IMR-90 (cell line): ENCODE measurements at regions not wholly inside any gene's neighbourhood (a gene's known extent, or its start where the extent isn't known, plus 50 kb on each side); places are given as distances from the start of the nearest gene placed in this dataset.

Experiments used
- ATAC-seq: fragments of 200-7000 bp; cut with Tn5 transposase; 2 replicates; pipeline ENCODE4 v1.9.1; 2020; ENCODE audit warnings: low read depth, mild to moderate bottlenecking, moderate library complexity
- BruUV-seq: library from RNA; stranded (reverse); fragments of 400-500 nt; replicated peaks from 2 replicates; lab custom pipeline; 2021; lab: Mats Ljungman, UMichigan
- CTCF ChIA-PET: fragments of 300-600 bp; formaldehyde crosslinking; extraction: SDS; loops from one replicate; lab custom pipeline; 2021; ENCODE audit warnings: antibody characterized with exemption; lab: Yijun Ruan, JAX
- POLR2A ChIA-PET: fragments of 300-600 bp; sonication (Branson Sonifier 250); formaldehyde crosslinking; loops from one replicate; lab custom pipeline; 2022; ENCODE audit warnings: antibody characterized with exemption; ENCODE audit not compliant: unreplicated experiment; lab: Charles Lee
- DNase-seq: peaks from one replicate; pipeline ENCODE4 v3.0.0; 2013
- H2AFZ ChIP-seq: replicated peaks from 2 replicates; pipeline ENCODE3; 2013; ENCODE audit warnings: low read length, mild to moderate bottlenecking; ENCODE audit not compliant: poor library complexity
- H2AK5ac ChIP-seq: 2 replicates; pipeline ENCODE4 v1.6.1; 2013; ENCODE audit warnings: low read depth, low read length, inconsistent platforms
- H2AK9ac ChIP-seq: replicated peaks from 2 replicates; pipeline ENCODE3; 2013; ENCODE audit warnings: mild to moderate bottlenecking, low read depth, low read length, moderate library complexity; ENCODE audit not compliant: poor library complexity
- H2BK120ac ChIP-seq: 2 replicates; pipeline ENCODE4 v1.6.1; 2013; ENCODE audit warnings: low read depth, low read length, inconsistent platforms
- H2BK15ac ChIP-seq: 3 replicates; pipeline ENCODE4 v1.6.1; 2013; ENCODE audit warnings: low read depth, low read length, inconsistent platforms
- H2BK20ac ChIP-seq: 2 replicates; pipeline ENCODE4 v1.6.1; 2013; ENCODE audit warnings: low read depth, mild to moderate bottlenecking, inconsistent platforms, low read length, moderate library complexity
- H2BK5ac ChIP-seq: 2 replicates; pipeline ENCODE4 v1.6.1; 2013; ENCODE audit warnings: mild to moderate bottlenecking, low read depth, low read length, inconsistent platforms; ENCODE audit not compliant: poor library complexity, severe bottlenecking
- H3K14ac ChIP-seq: replicated peaks from 2 replicates; pipeline ENCODE4 v1.6.1; 2013; ENCODE audit warnings: low read depth, low read length, inconsistent platforms
- H3K18ac ChIP-seq: 2 replicates; pipeline ENCODE4 v1.6.1; 2013; ENCODE audit warnings: low read depth, low read length, control low read depth
- H3K23ac ChIP-seq: 2 replicates; pipeline ENCODE4 v1.6.1; 2013; ENCODE audit warnings: low read depth, low read length, inconsistent platforms
- H3K27ac ChIP-seq: 2 replicates; pipeline ENCODE4 v1.5.1; 2013; ENCODE audit warnings: mild to moderate bottlenecking, control low read depth, low read length; ENCODE audit not compliant: insufficient read depth
- H3K27me3 ChIP-seq: 2 replicates; pipeline ENCODE4 v1.6.1; 2013; ENCODE audit warnings: low read length; ENCODE audit not compliant: control insufficient read depth, insufficient read depth
- H3K36me3 ChIP-seq: 2 replicates; pipeline ENCODE4 v1.6.1; 2013; ENCODE audit warnings: low read length, mixed read lengths; ENCODE audit not compliant: control insufficient read depth, insufficient read depth
- H3K4ac ChIP-seq: 2 replicates; pipeline ENCODE4 v1.6.1; 2013; ENCODE audit warnings: low read depth, low read length, inconsistent platforms
- H3K4me1 ChIP-seq: 2 replicates; pipeline ENCODE4 v1.6.1; 2013; ENCODE audit warnings: low read length, mixed read lengths; ENCODE audit not compliant: control insufficient read depth, insufficient read depth
- H3K4me2 ChIP-seq: 2 replicates; pipeline ENCODE4 v1.6.1; 2013; ENCODE audit warnings: low read depth, mild to moderate bottlenecking, control low read depth, low read length, moderate library complexity
- H3K4me3 ChIP-seq: 2 replicates; pipeline ENCODE4 v1.5.1; 2013; ENCODE audit warnings: low read depth, mild to moderate bottlenecking, control low read depth, low read length, moderate library complexity; ENCODE audit not compliant: insufficient read depth
- H3K56ac ChIP-seq: 2 replicates; pipeline ENCODE4 v1.6.1; 2013; ENCODE audit warnings: low read length, inconsistent platforms; ENCODE audit not compliant: insufficient read depth; ENCODE audit errors: extremely low read depth
- H3K79me1 ChIP-seq, 2 experiments: 2 replicates each; pipeline ENCODE4 v1.6.1; 2013; ENCODE audit warnings: low read length in 2 of 2, inconsistent platforms in 1 of 2, low read depth in 1 of 2
- H3K9ac ChIP-seq: 2 replicates; pipeline ENCODE4 v1.6.1; 2013; ENCODE audit warnings: low read depth, low read length, control low read depth
- H3K9me1 ChIP-seq: 2 replicates; pipeline ENCODE4 v1.6.1; 2013; ENCODE audit warnings: low read length, inconsistent platforms; ENCODE audit not compliant: insufficient read depth
- H3K9me3 ChIP-seq: 2 replicates; pipeline ENCODE4 v1.6.1; 2013; ENCODE audit warnings: low read length; ENCODE audit not compliant: control insufficient read depth, insufficient read depth
- H4K20me1 ChIP-seq: 2 replicates; pipeline ENCODE4 v1.6.1; 2013; ENCODE audit warnings: low read length, inconsistent platforms; ENCODE audit not compliant: insufficient read depth
- H4K5ac ChIP-seq: 2 replicates; pipeline ENCODE4 v1.6.1; 2013; ENCODE audit warnings: mild to moderate bottlenecking, low read depth, low read length, control low read depth
- H4K8ac ChIP-seq, 2 experiments: 2 replicates each; pipeline ENCODE4 v1.6.1; 2013; ENCODE audit warnings: low read depth in 2 of 2, low read length in 2 of 2, control low read depth in 1 of 2, inconsistent platforms in 1 of 2
- H4K91ac ChIP-seq: 2 replicates; pipeline ENCODE4 v1.6.1; 2013; ENCODE audit warnings: low read depth, low read length, inconsistent platforms; ENCODE audit not compliant: insufficient read depth
- CHD1 ChIP-seq: IDR thresholded peaks from 2 replicates; pipeline ENCODE4 v1.6.1; 2012; ENCODE audit warnings: low read depth, low read length, improper control_type of control experiment
- ELK1 ChIP-seq: fragments of 150-350 bp; IDR thresholded peaks from 2 replicates; pipeline ENCODE4 v1.6.1; 2016; ENCODE audit warnings: low read depth, mild to moderate bottlenecking, low read length, moderate library complexity, borderline replicate concordance
- MAZ ChIP-seq: IDR thresholded peaks from 2 replicates; pipeline ENCODE4 v1.6.1; 2012; ENCODE audit warnings: low read depth, mild to moderate bottlenecking, low read length, improper control_type of control experiment, moderate library complexity, borderline replicate concordance
- NFE2L2 ChIP-seq: fragments of 150-350 bp; IDR thresholded peaks from 2 replicates; pipeline ENCODE4 v1.6.1; 2016; ENCODE audit warnings: low read depth, mild to moderate bottlenecking, low read length
- RCOR1 ChIP-seq: IDR thresholded peaks from 2 replicates; pipeline ENCODE4 v1.6.1; 2012; ENCODE audit warnings: mild to moderate bottlenecking, low read length, improper control_type of control experiment; ENCODE audit not compliant: insufficient replicate concordance
- RFX5 ChIP-seq: IDR thresholded peaks from 2 replicates; pipeline ENCODE4 v1.8.0; 2012; ENCODE audit warnings: low read depth, mild to moderate bottlenecking, low read length, moderate library complexity
- WGBS, 2 experiments: methylation state at CpG; one replicate each; pipeline versions ENCODE4 v1.1.5 to v1.1.7; 2013; ENCODE audit warnings: missing lambda C conversion rate in 2 of 2; ENCODE audit not compliant: insufficient read length in 1 of 2; ENCODE audit errors: extremely low coverage in 2 of 2; 5-methylcytosine and 5-hydroxymethylcytosine counted together
- dilution Hi-C: fragments of 300-500 bp; cut with HindIII; formaldehyde crosslinking; loops from one replicate; pipeline ENCODE4 v1.14.3; 2018; ENCODE audit warnings: low sequenced_read_pairs; ENCODE audit not compliant: unreplicated experiment
- in situ Hi-C: fragments of 300-500 bp; cut with MboI; formaldehyde crosslinking; loops from 3 replicates; pipeline ENCODE4 v1.14.3; 2019; ENCODE audit warnings: low sequenced_read_pairs, inconsistent platforms, mixed read lengths
- intact Hi-C: fragments of 100-400 bp; cut with micrococcal nuclease; formaldehyde crosslinking; loops from 2 replicates; pipeline ENCODE4 v1.10.0; 2022

- no peak overlapping the region for H3K23ac ChIP-seq
- intact Hi-C loops (no loop called here), in situ Hi-C loops (no loop called here), dilution Hi-C loops (no loop called here)
- no TSS peak for BruUV-seq
- no peak overlapping the region for H2BK5ac ChIP-seq
- H3K14ac ChIP-seq = no peak overlapping the region
- no peak overlapping the region for H2BK20ac ChIP-seq
- no peak overlapping the region for H3K56ac ChIP-seq
- WGBS, 2 experiments = no CpG with 5 or more reads among the region's 3 CpGs
- no peaks in the 10 kb centered on the region for H4K20me1 ChIP-seq
- H3K4me3 ChIP-seq = no peak overlapping the region
- H3K4me1 ChIP-seq = no peaks in the 10 kb centered on the region
- H3K4ac ChIP-seq = no peak overlapping the region
- H2BK120ac ChIP-seq = no peak overlapping the region
- no peak overlapping the region for H4K5ac ChIP-seq
- ATAC-seq (no peak), DNase-seq (no peak)
- peaks cover 9% of the 10 kb centered on the region for H3K27me3 ChIP-seq
- ChIA-PET POLR2A (no interaction called here), CTCF (no interaction called here)
- H3K9me3 ChIP-seq = no peaks in the 10 kb centered on the region
- H4K8ac ChIP-seq = no peak overlapping the region
- H3K79me1 ChIP-seq = no peaks in the 10 kb centered on the region
- H3K9me1 ChIP-seq = no peaks in the 10 kb centered on the region
- no peak overlapping the region for H3K9ac ChIP-seq
- no peak overlapping the region for H2AK5ac ChIP-seq
- no peak overlapping the region for H3K27ac ChIP-seq
- no peak overlapping the region for H2AFZ ChIP-seq
- TF ChIP-seq RCOR1 (no peak), MAZ (no peak), CHD1 (no peak), RFX5 (no peak), NFE2L2 (no peak), ELK1 (no peak)
- H3K4me2 ChIP-seq = no peak overlapping the region
- no peak overlapping the region for H3K18ac ChIP-seq
- no peak overlapping the region for H4K91ac ChIP-seq
- H2BK15ac ChIP-seq = no peak overlapping the region
- no peaks in the 10 kb centered on the region for H3K36me3 ChIP-seq
- H2AK9ac ChIP-seq = no peak overlapping the region
These were observed 102.2 kb downstream of the KLF4 start for GRCh38 chr9:107387409-107387808.
